ENCODE measurements at regions not wholly inside any gene's neighbourhood (a gene's known extent, or its start where the extent isn't known, plus 50 kb on each side); places are given as distances from the start of the nearest gene placed in this dataset.

DNA sequence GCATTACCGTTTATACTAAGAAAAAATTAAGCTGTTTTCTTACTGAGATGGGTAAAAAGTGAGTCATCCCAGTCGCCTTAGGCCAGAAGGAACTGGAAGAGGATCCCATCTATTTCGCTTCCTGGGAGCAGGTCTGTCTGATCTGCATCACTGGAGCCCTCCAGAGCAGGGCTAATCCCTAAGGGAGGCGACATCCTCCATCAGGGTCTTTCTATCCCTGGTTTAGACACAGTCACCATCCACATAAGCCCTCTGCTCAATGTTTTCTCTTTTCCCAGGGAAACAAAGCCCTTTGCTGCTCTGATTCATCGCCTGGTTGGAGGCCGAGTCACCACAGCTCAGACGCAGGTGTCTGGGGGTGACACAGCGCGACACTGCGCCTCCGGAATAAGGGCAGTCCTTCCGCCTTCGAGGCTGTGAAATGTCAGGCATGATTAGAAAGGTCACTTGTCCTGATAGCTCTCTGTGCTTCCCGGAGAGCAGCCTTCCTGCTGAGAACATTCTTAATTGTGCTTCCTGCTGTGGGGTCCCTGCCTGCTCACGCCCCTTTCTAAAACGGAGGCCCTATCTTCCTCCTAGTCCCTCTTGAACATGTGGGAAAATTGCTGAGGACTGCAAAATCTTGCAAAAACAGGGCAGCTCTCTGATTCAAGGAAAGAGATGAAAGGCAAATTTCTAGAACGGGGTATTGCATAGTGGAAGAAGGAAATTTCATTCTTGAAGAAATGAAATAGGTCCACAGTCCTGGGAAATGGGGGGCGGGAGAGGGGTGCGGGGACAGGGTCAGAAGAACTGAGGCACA is 56.3 kb downstream of the MARCHF4 start:
- no peak for TF ChIP-seq SIN3A (IDR thresholded peaks at IDR 0.05; ENCODE audit: borderline replicate concordance, insufficient read depth, low read length)
- no peak for TF ChIP-seq REST (IDR thresholded peaks at IDR 0.05; ENCODE audit: insufficient read depth in 1 of 2, low read depth in 2 of 2, low read length in 2 of 2)
- TF ChIP-seq POLR2AphosphoS5 (IDR thresholded peaks at IDR 0.05; ENCODE audit: low read depth, low read length), result no peak
- no peak for TF ChIP-seq TAF1 (IDR thresholded peaks at IDR 0.05; ENCODE audit: borderline replicate concordance, insufficient read depth, low read length)

Measured in PFSK-1 (cell line).